Mononuclear cell (primary cell): ENCODE measurements at regions not wholly inside any gene's neighbourhood (a gene's known extent, or its start where the extent isn't known, plus 50 kb on each side); places are given as distances from the start of the nearest gene placed in this dataset.
"Not testable (repeated sequence)": the region's sequence is repeated elsewhere in the genome, so short reads cannot be mapped to it uniquely, and the experiment has no call there.

ENCODE experiments used
- H3K27me3 ChIP-seq: 2 replicates; pipeline ENCODE4 v1.6.0; 2011; ENCODE audit warnings: low read length, control low read depth; ENCODE audit not compliant: insufficient read depth
- H3K4me1 ChIP-seq: 2 replicates; pipeline ENCODE4 v1.5.1; 2011; ENCODE audit warnings: mild to moderate bottlenecking, low read length, control low read depth; ENCODE audit not compliant: insufficient read depth
- H3K4me3 ChIP-seq: 2 replicates; pipeline ENCODE4 v1.5.1; 2011; ENCODE audit warnings: mild to moderate bottlenecking, low read length, moderate library complexity
- H3K9me3 ChIP-seq: 2 replicates; pipeline ENCODE4 v1.5.1; 2011; ENCODE audit warnings: low read depth, mild to moderate bottlenecking, control low read depth, low read length

- peaks cover 32% of the 10 kb centered on the region for H3K27me3 ChIP-seq
- H3K4me3 ChIP-seq, result no peak overlapping the region
- H3K4me1 ChIP-seq, result no peaks in the 10 kb centered on the region
These were observed 98.8 kb downstream of the FOXD2 start for GRCh38 chr1:47536646-47537118.

GRCh38 chr1:47537268-47537667 is 99.4 kb downstream of the FOXD2 start:
- Histone ChIP-seq H3K4me1 (no peaks in the 10 kb centered on the region), H3K9me3 (no peaks in the 10 kb centered on the region), H3K4me3 (no peak overlapping the region)

More at GRCh38 chr1:47536646-47537118, 98.8 kb downstream of the FOXD2 start:
- no peaks in the 10 kb centered on the region for H3K9me3 ChIP-seq

GRCh38 chr1:47537966-47538365 is 100.1 kb downstream of the FOXD2 start:
- no peak overlapping the region for H3K4me3 ChIP-seq
- H3K4me1 ChIP-seq, result no peaks in the 10 kb centered on the region
- H3K27me3 ChIP-seq, result peaks cover 20% of the 10 kb centered on the region
- no peaks in the 10 kb centered on the region for H3K9me3 ChIP-seq

More at GRCh38 chr1:47537268-47537667, 99.4 kb downstream of the FOXD2 start:
- H3K27me3 ChIP-seq, result peaks cover 27% of the 10 kb centered on the region

- not testable (repeated sequence) for H3K9me3 ChIP-seq, H3K4me3 ChIP-seq, H3K4me1 ChIP-seq
- H3K27me3 ChIP-seq, result peaks cover 18% of the 10 kb centered on the region
These were observed 100.7 kb downstream of the FOXD2 start for GRCh38 chr1:47538530-47538929.

GRCh38 chr1:47541705-47542104 is 103.9 kb downstream of the FOXD2 start:
- H3K4me1 ChIP-seq, H3K27me3 ChIP-seq, H3K4me3 ChIP-seq, H3K9me3 ChIP-seq: not testable (repeated sequence)

- H3K27me3 ChIP-seq, H3K9me3 ChIP-seq, H3K4me3 ChIP-seq, H3K4me1 ChIP-seq: not testable (repeated sequence)
These were observed 105.2 kb downstream of the FOXD2 start for GRCh38 chr1:47543089-47543488.

- Histone ChIP-seq H3K27me3 (no peaks in the 10 kb centered on the region), H3K4me1 (no peaks in the 10 kb centered on the region), H3K4me3 (no peak overlapping the region), H3K9me3 (no peaks in the 10 kb centered on the region)
These were observed 108.2 kb downstream of the FOXD2 start for GRCh38 chr1:47545912-47546483.

- Histone ChIP-seq H3K9me3 (no peaks in the 10 kb centered on the region), H3K4me1 (no peaks in the 10 kb centered on the region), H3K27me3 (no peaks in the 10 kb centered on the region), H3K4me3 (no peak overlapping the region)
These were observed 110.1 kb downstream of the FOXD2 start for GRCh38 chr1:47547753-47548573.

GRCh38 chr1:47548637-47549036 is 110.8 kb downstream of the FOXD2 start:
- Histone ChIP-seq H3K27me3 (no peaks in the 10 kb centered on the region), H3K4me1 (no peaks in the 10 kb centered on the region), H3K4me3 (no peak overlapping the region), H3K9me3 (no peaks in the 10 kb centered on the region)

- Histone ChIP-seq H3K4me3 (no peak overlapping the region), H3K27me3 (no peaks in the 10 kb centered on the region), H3K4me1 (no peaks in the 10 kb centered on the region), H3K9me3 (no peaks in the 10 kb centered on the region)
These were observed 111.7 kb downstream of the FOXD2 start for GRCh38 chr1:47549532-47549931.

GRCh38 chr1:47550929-47551328 is 113.1 kb downstream of the FOXD2 start:
- Histone ChIP-seq H3K4me1 (no peaks in the 10 kb centered on the region), H3K9me3 (no peaks in the 10 kb centered on the region)

GRCh38 chr1:47551971-47552528 is 114.2 kb downstream of the FOXD2 start:
- Histone ChIP-seq H3K27me3 (no peaks in the 10 kb centered on the region), H3K9me3 (no peaks in the 10 kb centered on the region), H3K4me3 (no peak overlapping the region), H3K4me1 (no peaks in the 10 kb centered on the region)

More at GRCh38 chr1:47550929-47551328, 113.1 kb downstream of the FOXD2 start:
- Histone ChIP-seq H3K4me3 (no peak overlapping the region), H3K27me3 (no peaks in the 10 kb centered on the region)

GRCh38 chr1:47554082-47554481 is 116.2 kb downstream of the FOXD2 start:
- no peaks in the 10 kb centered on the region for H3K9me3 ChIP-seq
- no peak overlapping the region for H3K4me3 ChIP-seq
- H3K4me1 ChIP-seq, result no peaks in the 10 kb centered on the region
- no peaks in the 10 kb centered on the region for H3K27me3 ChIP-seq

GRCh38 chr1:47554901-47555300 is 117.1 kb downstream of the FOXD2 start:
- Histone ChIP-seq H3K27me3 (no peaks in the 10 kb centered on the region), H3K4me3 (no peak overlapping the region), H3K9me3 (no peaks in the 10 kb centered on the region), H3K4me1 (no peaks in the 10 kb centered on the region)

GRCh38 chr1:47555306-47555705 is 117.5 kb downstream of the FOXD2 start:
- H3K9me3 ChIP-seq, result no peaks in the 10 kb centered on the region
- no peaks in the 10 kb centered on the region for H3K27me3 ChIP-seq
- no peak overlapping the region for H3K4me3 ChIP-seq
- no peaks in the 10 kb centered on the region for H3K4me1 ChIP-seq
